ENCODE measurements at regions not wholly inside any gene's neighbourhood (a gene's known extent, or its start where the extent isn't known, plus 50 kb on each side); places are given as distances from the start of the nearest gene placed in this dataset.

DNA sequence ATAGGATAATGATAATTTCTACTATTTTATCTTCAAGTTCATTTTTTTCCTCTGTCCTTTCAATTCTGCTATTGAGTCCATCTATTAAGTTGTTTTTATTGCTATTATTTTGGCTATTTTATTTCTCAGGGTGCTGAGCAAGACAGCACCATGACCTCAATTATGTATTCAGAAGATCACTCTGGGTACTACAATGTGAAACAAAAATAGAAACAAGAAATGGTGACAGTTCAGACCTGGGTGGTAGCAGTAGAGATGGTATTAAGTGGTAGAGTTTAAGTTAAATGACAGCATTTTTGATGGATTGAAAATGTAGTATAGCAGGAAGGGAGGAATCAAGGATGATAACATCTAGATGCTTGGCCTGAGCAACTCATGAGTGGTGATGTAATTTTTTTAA lies 655.3 kb upstream of the PLXNA2 start:
- Histone ChIP-seq H3K36me3 (no peaks in the 10 kb centered on the region), H3K27me3 (no peaks in the 10 kb centered on the region), H3K4me3 (no peak overlapping the region), H3K4me1 (no peaks in the 10 kb centered on the region), H3K9me3 (no peaks in the 10 kb centered on the region), H3K27ac (no peak overlapping the region)
- no peak for DNase-seq
- no peak for TF ChIP-seq POLR2AphosphoS5 (IDR thresholded peaks at IDR 0.05)
- no peak for TF ChIP-seq EP300 (IDR thresholded peaks at IDR 0.05)
- no peak for TF ChIP-seq POLR2A (IDR thresholded peaks at IDR 0.05)
- TF ChIP-seq, protein P1, sequence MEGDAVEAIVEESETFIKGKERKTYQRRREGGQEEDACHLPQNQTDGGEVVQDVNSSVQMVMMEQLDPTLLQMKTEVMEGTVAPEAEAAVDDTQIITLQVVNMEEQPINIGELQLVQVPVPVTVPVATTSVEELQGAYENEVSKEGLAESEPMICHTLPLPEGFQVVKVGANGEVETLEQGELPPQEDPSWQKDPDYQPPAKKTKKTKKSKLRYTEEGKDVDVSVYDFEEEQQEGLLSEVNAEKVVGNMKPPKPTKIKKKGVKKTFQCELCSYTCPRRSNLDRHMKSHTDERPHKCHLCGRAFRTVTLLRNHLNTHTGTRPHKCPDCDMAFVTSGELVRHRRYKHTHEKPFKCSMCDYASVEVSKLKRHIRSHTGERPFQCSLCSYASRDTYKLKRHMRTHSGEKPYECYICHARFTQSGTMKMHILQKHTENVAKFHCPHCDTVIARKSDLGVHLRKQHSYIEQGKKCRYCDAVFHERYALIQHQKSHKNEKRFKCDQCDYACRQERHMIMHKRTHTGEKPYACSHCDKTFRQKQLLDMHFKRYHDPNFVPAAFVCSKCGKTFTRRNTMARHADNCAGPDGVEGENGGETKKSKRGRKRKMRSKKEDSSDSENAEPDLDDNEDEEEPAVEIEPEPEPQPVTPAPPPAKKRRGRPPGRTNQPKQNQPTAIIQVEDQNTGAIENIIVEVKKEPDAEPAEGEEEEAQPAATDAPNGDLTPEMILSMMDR (IDR thresholded peaks at IDR 0.05), result no peak
- intact Hi-C loops (cut with DNase I), result no loop called here

DNA sequence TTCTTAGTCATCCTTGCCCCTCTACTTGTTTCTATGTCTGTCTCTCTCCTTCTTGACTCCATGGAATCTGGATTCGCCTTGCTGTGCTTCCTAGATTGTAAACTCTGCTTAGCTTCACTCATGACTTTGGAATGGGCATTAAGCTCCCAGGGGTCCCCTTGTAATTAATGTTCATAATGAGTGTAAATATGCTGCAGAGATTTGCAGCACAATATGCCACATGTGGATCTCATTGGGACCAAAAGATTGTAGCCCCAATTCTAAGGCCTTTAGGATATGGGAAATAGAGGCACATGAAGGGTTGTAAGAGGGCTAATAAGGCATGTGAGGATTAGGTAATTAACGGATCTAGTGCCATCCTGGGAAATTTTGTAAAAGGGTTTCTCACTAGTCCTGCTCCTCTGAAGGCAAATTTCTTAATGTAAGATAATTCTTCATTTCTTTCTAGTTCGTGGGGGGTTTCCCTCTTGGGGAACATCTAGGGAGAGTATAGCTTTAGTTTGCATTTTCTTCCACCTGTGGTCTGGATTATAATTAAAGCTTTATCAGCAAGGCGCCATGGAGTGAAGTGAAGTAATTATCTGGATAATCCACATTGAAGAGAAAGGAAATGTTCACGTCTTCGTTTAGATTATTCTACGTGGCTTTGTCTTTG lies 659.2 kb upstream of the PLXNA2 start:
- TF ChIP-seq POLR2A (IDR thresholded peaks at IDR 0.05), result no peak
- TF ChIP-seq POLR2AphosphoS5 (IDR thresholded peaks at IDR 0.05), result no peak
- TF ChIP-seq, protein P1 (IDR thresholded peaks at IDR 0.05), result no peak
- TF ChIP-seq EP300 (IDR thresholded peaks at IDR 0.05), result no peak
- 92 to 93% methylated on average over 7 of the region's 7 CpGs for WGBS, 2 donors
- no peak for DNase-seq
- no peaks in the 10 kb centered on the region for H3K9me3 ChIP-seq
- no peaks in the 10 kb centered on the region for H3K4me1 ChIP-seq
- intact Hi-C loops (cut with DNase I), result no loop called here
- H3K36me3 ChIP-seq, result no peaks in the 10 kb centered on the region
- no peaks in the 10 kb centered on the region for H3K27me3 ChIP-seq
- H3K27ac ChIP-seq, result no peak overlapping the region
- H3K4me3 ChIP-seq, result no peak overlapping the region

DNA sequence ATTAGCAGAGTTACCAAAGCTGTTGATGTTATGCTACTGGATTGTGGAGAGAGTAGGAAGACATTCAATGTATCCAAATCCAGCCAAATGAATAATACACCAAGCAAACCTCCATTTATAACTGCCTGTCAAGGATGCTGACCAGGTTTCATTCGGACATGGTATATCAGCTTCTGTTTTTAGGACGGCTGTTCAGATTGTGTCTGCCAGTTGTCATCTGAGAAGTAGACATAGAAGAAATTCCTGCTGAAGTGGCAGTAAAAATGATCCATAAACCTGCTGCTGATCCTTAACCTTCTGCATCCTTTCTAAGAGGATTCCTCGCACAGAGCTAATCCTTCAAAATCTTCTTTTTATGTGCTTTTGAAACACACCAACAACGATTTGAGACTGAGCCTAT lies 663.6 kb upstream of the PLXNA2 start:
- Histone ChIP-seq H3K36me3 (no peaks in the 10 kb centered on the region), H3K9me3 (no peaks in the 10 kb centered on the region), H3K4me1 (no peaks in the 10 kb centered on the region), H3K27me3 (no peaks in the 10 kb centered on the region), H3K27ac (no peak overlapping the region), H3K4me3 (no peak overlapping the region)
- WGBS, 2 donors, result 62 to 72% methylated on average over 4 of the region's 4 CpGs
- DNase-seq, result no peak
- intact Hi-C loops (cut with DNase I), result no loop called here
- TF ChIP-seq, protein P1 (IDR thresholded peaks at IDR 0.05), result no peak
- no peak for TF ChIP-seq EP300 (IDR thresholded peaks at IDR 0.05)
- TF ChIP-seq POLR2A (IDR thresholded peaks at IDR 0.05), result no peak
- TF ChIP-seq POLR2AphosphoS5 (IDR thresholded peaks at IDR 0.05), result no peak

DNA sequence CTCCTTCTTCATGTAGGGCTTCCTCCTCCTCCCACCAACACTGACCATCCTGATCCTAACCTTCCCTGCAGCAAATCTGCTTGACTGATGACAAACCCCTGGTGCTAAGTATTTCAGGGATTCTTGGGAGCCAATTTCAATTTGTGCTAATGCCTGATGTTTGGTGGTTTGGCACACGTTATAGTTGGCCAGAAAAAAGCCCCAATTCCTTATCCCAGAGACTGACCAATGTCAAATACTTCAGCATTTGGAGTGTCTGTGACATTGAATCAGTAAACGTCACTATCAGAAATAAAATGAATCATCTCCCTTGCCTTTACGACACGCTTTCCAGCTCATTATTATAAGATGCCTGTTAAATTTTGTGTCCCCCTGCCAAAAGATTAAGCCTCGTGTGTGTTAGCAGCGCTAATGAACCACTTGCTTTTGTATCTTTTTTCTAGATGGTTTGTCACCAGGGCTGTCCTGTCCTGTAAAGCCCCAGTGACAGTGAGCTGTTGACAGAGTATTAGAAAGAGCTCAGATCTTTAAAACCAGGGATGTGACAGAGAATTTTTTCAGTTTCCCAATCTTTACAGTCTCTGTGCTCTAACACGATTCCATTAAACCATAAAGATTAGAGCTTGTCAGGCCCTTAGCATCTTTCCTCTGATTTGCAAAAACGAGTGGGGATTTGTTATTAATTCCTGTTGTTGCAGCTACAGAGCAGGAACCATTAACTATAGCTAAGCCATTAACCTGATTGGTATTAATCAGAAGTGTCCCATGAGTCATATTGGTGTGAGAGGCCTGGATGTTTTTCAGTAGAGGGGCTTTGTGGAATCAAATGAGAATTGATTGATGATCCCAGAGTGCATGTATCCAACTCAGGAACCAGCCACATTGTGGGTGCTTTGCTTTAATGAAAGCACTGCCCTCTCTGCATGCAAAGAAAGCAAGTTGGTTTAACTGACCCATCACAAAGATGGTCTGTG lies 665.1 kb upstream of the PLXNA2 start:
- TF ChIP-seq POLR2AphosphoS5 (IDR thresholded peaks at IDR 0.05) (no peak), POLR2A (IDR thresholded peaks at IDR 0.05) (no peak), EP300 (IDR thresholded peaks at IDR 0.05) (no peak)
- TF ChIP-seq, protein P1 (IDR thresholded peaks at IDR 0.05), result no peak

More for the DNA sequence above, 665.1 kb upstream of the PLXNA2 start:
- DNase-seq, result no peak
- Histone ChIP-seq H3K27me3 (no peaks in the 10 kb centered on the region), H3K36me3 (no peaks in the 10 kb centered on the region), H3K4me3 (no peak overlapping the region), H3K27ac (no peak overlapping the region), H3K4me1 (no peaks in the 10 kb centered on the region), H3K9me3 (no peaks in the 10 kb centered on the region)
- intact Hi-C loops (cut with DNase I), result no loop called here
- 66 to 77% methylated on average over 8 of the region's 8 CpGs for WGBS, 2 donors

All from sigmoid colon (tissue), 6 donors.